Small intestine (tissue), 7 donors: ENCODE measurements at regions not wholly inside any gene's neighbourhood (a gene's known extent, or its start where the extent isn't known, plus 50 kb on each side); places are given as distances from the start of the nearest gene placed in this dataset.

Experiments used
- DNase-seq, 2 donors: peaks; one replicate each; pipeline versions ENCODE4 v3.0.0 to v3.0.0-alpha.2; 2013
- FAIRE-seq: peaks from 2 replicates; lab custom pipeline; 2012; peaks lifted over from hg19 to GRCh38; lab: Jason Lieb, UNC
- H3K27ac ChIP-seq, 3 donors: one replicate each; pipeline ENCODE4 v1.5.1; 2013; ENCODE audit warnings: low read length in 2 of 3, mild to moderate bottlenecking in 2 of 3, control low read depth in 1 of 3, inconsistent platforms in 1 of 3, low read depth in 1 of 3, moderate library complexity in 1 of 3
- H3K27me3 ChIP-seq, 3 donors: one replicate each; pipeline ENCODE4 v1.6.1; 2013; ENCODE audit warnings: low read length in 3 of 3, inconsistent platforms in 1 of 3; ENCODE audit not compliant: control insufficient read depth in 3 of 3, insufficient read depth in 3 of 3
- H3K36me3 ChIP-seq, 3 donors: one replicate each; pipeline ENCODE4 v1.6.1; 2013; ENCODE audit warnings: low read length in 3 of 3, inconsistent platforms in 1 of 3, low read depth in 1 of 3, mild to moderate bottlenecking in 1 of 3, moderate library complexity in 1 of 3; ENCODE audit not compliant: control insufficient read depth in 3 of 3, insufficient read depth in 2 of 3
- H3K4me1 ChIP-seq, 3 donors: one replicate each; pipeline ENCODE4 v1.6.1; 2013; ENCODE audit warnings: low read length in 2 of 3, inconsistent platforms in 1 of 3, low read depth in 1 of 3, mild to moderate bottlenecking in 1 of 3, moderate library complexity in 1 of 3; ENCODE audit not compliant: control insufficient read depth in 3 of 3, insufficient read depth in 2 of 3
- H3K4me3 ChIP-seq, 3 donors: one replicate each; pipeline ENCODE4 v1.5.1; 2013; ENCODE audit warnings: low read length in 3 of 3, control low read depth in 1 of 3, inconsistent platforms in 1 of 3, low read depth in 1 of 3, mild to moderate bottlenecking in 1 of 3, moderate library complexity in 1 of 3
- H3K9me3 ChIP-seq, 2 donors: one replicate each; pipeline ENCODE4 v1.6.1; 2013; ENCODE audit warnings: low read depth in 1 of 2, low read length in 1 of 2; ENCODE audit not compliant: control insufficient read depth in 2 of 2, insufficient read depth in 1 of 2
- whole genome bisulfite sequencing, 3 donors: extraction: QIAGEN DNeasy Blood & Tissue Kit; methylation state at CpG; one replicate each; pipeline ENCODE4 v1.1.7; 2013; 5-methylcytosine and 5-hydroxymethylcytosine counted together
- donor health status: healthy with polysubstance abuse.
- donor health status: control.
- donor health status: control.
- donor health status: Bipolar disorder and iron deficiency.
- donor health status: healthy.

DNA sequence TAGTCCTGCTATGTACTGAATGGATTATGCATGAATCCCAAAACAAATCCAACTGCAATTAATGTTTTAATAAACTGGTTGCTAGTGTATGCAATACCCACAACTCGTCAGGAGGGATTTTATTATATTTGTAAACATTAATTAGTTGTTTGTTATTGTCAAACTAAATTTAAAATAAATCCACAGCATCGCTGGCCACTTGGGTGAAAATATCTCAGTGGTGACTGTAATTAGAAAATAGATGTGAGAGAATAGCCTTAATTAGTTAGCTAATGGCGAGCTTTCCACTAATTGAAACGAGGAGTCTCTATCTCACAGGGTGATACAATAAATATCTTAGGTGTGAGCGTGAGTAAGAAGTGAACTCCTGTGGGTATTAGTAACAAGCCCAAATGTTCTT lies 176.8 kb downstream of the LINC00237 start:
- H3K36me3 ChIP-seq = no peaks in the 10 kb centered on the region
- FAIRE-seq (no peak), DNase-seq (no peak)
- peaks cover 0 to 4% (median 0%) of the 10 kb centered on the region in 3 donors for H3K27me3 ChIP-seq
- H3K4me3 ChIP-seq = no peak overlapping the region
- peaks cover 0 to 3% of the 10 kb centered on the region in 2 donors for H3K9me3 ChIP-seq
- H3K27ac ChIP-seq = no peak overlapping the region
- 43 to 57% (median 51%) methylated on average over 5 of the region's 5 CpGs for WGBS, 3 donors
- H3K4me1 ChIP-seq = no peaks in the 10 kb centered on the region

- Histone ChIP-seq H3K27ac (no peak overlapping the region), H3K36me3 (no peaks in the 10 kb centered on the region)
Observed at GRCh38 chr20:20926222-20926905, 179.8 kb downstream of the LINC00237 start.

GRCh38 chr20:20920433-20920832 lies 185.7 kb downstream of the LINC00237 start:
- no peak overlapping the region for H3K27ac ChIP-seq
- no peaks in the 10 kb centered on the region for H3K27me3 ChIP-seq
- FAIRE-seq (no peak), DNase-seq (no peak)
- no peaks in the 10 kb centered on the region for H3K4me1 ChIP-seq
- peaks cover 0 to 3% of the 10 kb centered on the region in 2 donors for H3K9me3 ChIP-seq
- no peaks in the 10 kb centered on the region for H3K36me3 ChIP-seq
- H3K4me3 ChIP-seq = no peak overlapping the region
- 48 to 70% (median 54%) methylated on average over 5 of the region's 5 CpGs for WGBS, 3 donors

More at GRCh38 chr20:20926222-20926905, 179.8 kb downstream of the LINC00237 start:
- Histone ChIP-seq H3K27me3 (no peaks in the 10 kb centered on the region), H3K4me1 (no peaks in the 10 kb centered on the region), H3K4me3 (no peak overlapping the region), H3K9me3 (peaks cover 0 to 3% of the 10 kb centered on the region in 2 donors)
- FAIRE-seq (no peak), DNase-seq (no peak)
- 64 to 74% (median 70%) methylated on average over 8 of the region's 8 CpGs for WGBS, 3 donors

- Histone ChIP-seq H3K4me1 (no peaks in the 10 kb centered on the region), H3K9me3 (peaks cover 0 to 2% of the 10 kb centered on the region in 2 donors), H3K27ac (no peak overlapping the region), H3K36me3 (no peaks in the 10 kb centered on the region), H3K4me3 (no peak overlapping the region), H3K27me3 (no peaks in the 10 kb centered on the region)
- 40 to 60% (median 45%) methylated on average over 1 of the region's 1 CpG for WGBS, 3 donors
- FAIRE-seq (no peak), DNase-seq (no peak)
Observed at GRCh38 chr20:20915844-20916243, 190.3 kb downstream of the LINC00237 start.

- no peak for FAIRE-seq
- WGBS, 3 donors = 75 to 89% (median 82%) methylated on average over 2 of the region's 2 CpGs
Observed at GRCh38 chr20:20904501-20904831, 192.0 kb upstream of the RALGAPA2 start.

GRCh38 chr20:20903773-20904500 lies 191.5 kb upstream of the RALGAPA2 start:
- Histone ChIP-seq H3K27me3 (peaks cover 0 to 4% (median 0%) of the 10 kb centered on the region in 3 donors), H3K27ac (no peak overlapping the region), H3K4me1 (no peaks in the 10 kb centered on the region), H3K36me3 (no peaks in the 10 kb centered on the region), H3K9me3 (no peaks in the 10 kb centered on the region), H3K4me3 (no peak overlapping the region)
- no peak for DNase-seq
- WGBS, 3 donors = 66 to 79% (median 72%) methylated on average over 2 of the region's 2 CpGs
- FAIRE-seq = no peak

More at GRCh38 chr20:20904501-20904831, 192.0 kb upstream of the RALGAPA2 start:
- no peak for DNase-seq
- Histone ChIP-seq H3K9me3 (no peaks in the 10 kb centered on the region), H3K36me3 (no peaks in the 10 kb centered on the region), H3K4me3 (no peak overlapping the region), H3K27me3 (peaks cover 0 to 4% (median 0%) of the 10 kb centered on the region in 3 donors), H3K27ac (no peak overlapping the region), H3K4me1 (no peaks in the 10 kb centered on the region)

GRCh38 chr20:20897922-20898321 lies 185.5 kb upstream of the RALGAPA2 start:
- Histone ChIP-seq H3K4me1 (no peaks in the 10 kb centered on the region), H3K27ac (no peak overlapping the region), H3K4me3 (no peak overlapping the region), H3K27me3 (no peaks in the 10 kb centered on the region), H3K9me3 (no peaks in the 10 kb centered on the region), H3K36me3 (no peaks in the 10 kb centered on the region)
- WGBS, 3 donors = 22 to 36% (median 34%) methylated on average over 4 of the region's 4 CpGs
- no peak for DNase-seq
- no peak for FAIRE-seq

DNA sequence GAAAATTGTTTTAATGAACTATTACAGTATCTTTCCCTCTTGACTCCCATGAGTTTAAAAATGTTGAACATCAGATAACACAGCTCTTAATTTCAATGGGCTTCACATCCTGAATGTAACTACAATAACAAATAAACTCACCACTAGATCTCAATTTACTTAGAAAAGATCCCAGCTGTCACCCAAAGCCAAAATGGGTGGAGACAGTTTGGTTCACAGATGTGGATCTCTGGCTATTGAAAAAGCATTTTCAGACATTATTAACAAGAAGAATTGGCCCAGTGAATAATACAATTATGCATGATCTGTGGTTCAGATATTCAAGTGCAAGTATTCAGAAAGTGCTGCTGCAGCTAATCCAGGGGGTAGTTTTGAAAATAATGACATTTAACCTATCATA lies 184.7 kb upstream of the RALGAPA2 start:
- no peak for DNase-seq
- Histone ChIP-seq H3K27me3 (no peaks in the 10 kb centered on the region), H3K4me1 (no peaks in the 10 kb centered on the region), H3K27ac (no peak overlapping the region), H3K36me3 (no peaks in the 10 kb centered on the region), H3K9me3 (no peaks in the 10 kb centered on the region), H3K4me3 (no peak overlapping the region)
- FAIRE-seq = no peak
